NT2/D1 (cell line): ENCODE measurements at regions not wholly inside any gene's neighbourhood (a gene's known extent, or its start where the extent isn't known, plus 50 kb on each side); places are given as distances from the start of the nearest gene placed in this dataset.

Experiments used
- DNase-seq: peaks from one replicate; pipeline ENCODE4 v3.0.0-alpha.2; 2011; ENCODE audit warnings: low read depth, low spot score
- H3K27me3 ChIP-seq: 2 replicates; pipeline ENCODE4 v1.6.0; 2011; ENCODE audit warnings: mild to moderate bottlenecking; ENCODE audit not compliant: insufficient read length, insufficient read depth
- H3K36me3 ChIP-seq: 2 replicates; pipeline ENCODE4 v1.6.1; 2011; ENCODE audit warnings: mild to moderate bottlenecking, low read length, mixed read lengths; ENCODE audit not compliant: insufficient read depth, insufficient read length
- H3K4me1 ChIP-seq: 2 replicates; pipeline ENCODE4 v1.5.1; 2011; ENCODE audit not compliant: insufficient read depth, insufficient read length
- H3K4me3 ChIP-seq: 2 replicates; pipeline ENCODE4 v1.5.1; 2011; ENCODE audit warnings: low read depth; ENCODE audit not compliant: insufficient read length
- H3K9ac ChIP-seq: 2 replicates; pipeline ENCODE4 v1.6.0; 2011; ENCODE audit warnings: low read depth; ENCODE audit not compliant: insufficient read length
- H3K9me3 ChIP-seq: 2 replicates; pipeline ENCODE4 v1.5.1; 2011; ENCODE audit warnings: mild to moderate bottlenecking, low read length; ENCODE audit not compliant: insufficient read depth
- SUZ12 ChIP-seq: IDR thresholded peaks from 2 replicates; pipeline ENCODE4 v1.6.1; 2011; ENCODE audit not compliant: insufficient read length, insufficient read depth; ENCODE audit errors: extremely low read depth
- YY1 ChIP-seq: IDR thresholded peaks from 2 replicates; pipeline ENCODE4 v1.6.1; 2011; ENCODE audit not compliant: insufficient read length, insufficient read depth
- ZNF274 ChIP-seq: IDR thresholded peaks from 2 replicates; pipeline ENCODE4 v1.6.1; 2011; ENCODE audit warnings: mild to moderate bottlenecking, low read depth, low read length

DNA sequence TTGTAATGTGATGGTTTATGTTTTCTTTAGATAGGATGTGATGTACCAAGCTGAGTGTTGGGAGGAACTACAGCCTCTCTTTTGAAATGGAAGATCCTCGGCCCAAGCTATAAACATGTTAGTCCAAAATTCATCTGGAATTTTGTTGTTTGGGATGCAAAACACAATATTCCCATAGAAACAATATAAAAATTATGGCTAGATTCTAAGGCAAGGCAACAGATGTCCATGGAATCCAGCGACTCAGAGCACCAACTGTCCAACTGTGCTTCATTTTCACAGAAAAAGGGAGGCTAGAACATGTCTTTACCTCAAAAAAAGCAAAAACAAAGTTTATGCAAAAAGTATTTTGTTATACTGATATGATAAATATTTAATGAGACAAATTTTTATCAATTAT is 52.4 kb upstream of the ATP8B1 start:
- Histone ChIP-seq H3K4me3 (no peak overlapping the region), H3K4me1 (no peaks in the 10 kb centered on the region), H3K9me3 (no peaks in the 10 kb centered on the region), H3K36me3 (no peaks in the 10 kb centered on the region), H3K9ac (no peak overlapping the region), H3K27me3 (peaks cover 4% of the 10 kb centered on the region)
- TF ChIP-seq YY1 (no peak), SUZ12 (no peak), ZNF274 (no peak)
- no peak for DNase-seq

DNA sequence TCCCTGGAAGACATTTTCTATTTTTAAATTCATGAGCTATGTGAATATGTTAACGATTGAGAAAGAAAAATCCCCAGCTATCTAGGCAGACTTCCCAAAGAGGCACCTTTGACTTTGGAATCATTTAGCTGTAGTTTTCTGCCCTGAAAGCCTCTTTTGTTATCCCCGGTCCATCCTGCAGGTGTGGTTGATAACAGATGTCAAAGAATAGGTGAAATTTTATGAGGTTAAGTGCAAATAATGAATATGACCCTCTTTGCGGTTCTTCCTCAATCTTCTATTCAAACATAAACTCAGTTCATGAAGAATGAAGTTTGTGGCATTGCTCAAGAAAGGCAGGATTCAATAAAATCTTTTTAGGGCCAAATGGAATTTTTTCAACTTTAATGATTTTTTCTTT is 51.6 kb upstream of the ATP8B1 start:
- H3K4me1 ChIP-seq = no peaks in the 10 kb centered on the region
- H3K4me3 ChIP-seq = no peak overlapping the region
- TF ChIP-seq SUZ12 = no peak
- TF ChIP-seq ZNF274 = no peak
- no peak for TF ChIP-seq YY1
- no peak overlapping the region for H3K9ac ChIP-seq
- peaks cover 4% of the 10 kb centered on the region for H3K27me3 ChIP-seq
- DNase-seq = no peak
- H3K36me3 ChIP-seq = no peaks in the 10 kb centered on the region
- no peaks in the 10 kb centered on the region for H3K9me3 ChIP-seq

DNA sequence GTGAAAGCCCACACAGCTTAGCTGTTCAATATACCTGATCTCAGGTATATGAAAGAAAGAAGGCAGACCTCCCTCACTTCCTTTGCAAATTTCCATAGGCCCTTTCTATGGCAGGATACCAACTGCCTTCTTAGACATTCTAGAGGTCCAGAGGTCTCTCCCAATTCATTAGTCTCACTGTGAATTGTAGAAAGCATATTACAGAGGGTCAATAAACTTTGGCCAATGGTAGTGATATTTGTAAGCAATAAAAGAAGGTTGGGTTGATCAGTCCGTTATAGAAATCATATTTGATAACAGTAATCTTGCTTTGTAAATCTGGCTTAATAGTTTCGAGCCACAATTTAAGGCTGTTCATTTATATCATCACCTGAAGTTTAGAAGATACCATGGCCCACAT is 50.7 kb upstream of the ATP8B1 start:
- TF ChIP-seq YY1 (no peak), ZNF274 (no peak), SUZ12 (no peak)
- Histone ChIP-seq H3K9ac (no peak overlapping the region), H3K9me3 (no peaks in the 10 kb centered on the region)

DNA sequence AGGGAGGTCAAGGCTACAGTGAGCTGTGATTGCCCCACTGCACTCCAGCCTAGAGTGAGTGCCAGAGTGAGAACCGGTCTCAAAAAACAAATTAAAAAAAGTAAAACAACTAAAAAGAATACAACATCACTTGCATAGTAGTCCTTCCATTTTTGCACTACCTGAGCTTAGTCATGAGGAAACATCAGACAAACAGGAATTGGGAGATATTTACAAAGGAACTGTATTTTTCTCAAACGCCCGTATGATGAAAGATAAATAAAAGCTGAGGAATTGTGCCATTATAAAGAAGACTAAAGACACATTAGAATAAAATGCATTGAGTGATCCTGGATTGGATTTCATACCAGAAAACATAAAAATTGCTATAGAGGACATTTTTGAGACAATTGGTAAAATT is 50.0 kb upstream of the ATP8B1 start:
- no peak for DNase-seq
- H3K36me3 ChIP-seq = no peaks in the 10 kb centered on the region
- TF ChIP-seq YY1 = no peak
- no peak for TF ChIP-seq ZNF274
- TF ChIP-seq SUZ12 = no peak

More for the DNA sequence above, 50.7 kb upstream of the ATP8B1 start:
- Histone ChIP-seq H3K4me1 (no peaks in the 10 kb centered on the region), H3K4me3 (no peak overlapping the region), H3K27me3 (peaks cover 4% of the 10 kb centered on the region), H3K36me3 (no peaks in the 10 kb centered on the region)
- DNase-seq = no peak

More for the DNA sequence above, 50.0 kb upstream of the ATP8B1 start:
- Histone ChIP-seq H3K27me3 (peaks cover 3% of the 10 kb centered on the region), H3K4me1 (no peaks in the 10 kb centered on the region), H3K4me3 (no peak overlapping the region), H3K9ac (no peak overlapping the region), H3K9me3 (no peaks in the 10 kb centered on the region)
